Fibroblast of mammary gland (primary cell): ENCODE measurements at regions not wholly inside any gene's neighbourhood (a gene's known extent, or its start where the extent isn't known, plus 50 kb on each side); places are given as distances from the start of the nearest gene placed in this dataset.

Source experiments
- DNase-seq: peaks from one replicate; pipeline ENCODE4 v3.0.0-alpha.2; 2010; ENCODE audit warnings: low read depth
- H3K4me3 ChIP-seq: 2 replicates; pipeline ENCODE4 v1.5.1; 2011; ENCODE audit warnings: low read depth, mild to moderate bottlenecking, low read length, moderate library complexity; ENCODE audit not compliant: control insufficient read depth
- CTCF ChIP-seq: conservative IDR thresholded peaks from 2 replicates; pipeline ENCODE4 v1.5.1; 2011; ENCODE audit warnings: low read depth, low read length, inconsistent platforms; ENCODE audit not compliant: control insufficient read depth, insufficient read depth

DNA sequence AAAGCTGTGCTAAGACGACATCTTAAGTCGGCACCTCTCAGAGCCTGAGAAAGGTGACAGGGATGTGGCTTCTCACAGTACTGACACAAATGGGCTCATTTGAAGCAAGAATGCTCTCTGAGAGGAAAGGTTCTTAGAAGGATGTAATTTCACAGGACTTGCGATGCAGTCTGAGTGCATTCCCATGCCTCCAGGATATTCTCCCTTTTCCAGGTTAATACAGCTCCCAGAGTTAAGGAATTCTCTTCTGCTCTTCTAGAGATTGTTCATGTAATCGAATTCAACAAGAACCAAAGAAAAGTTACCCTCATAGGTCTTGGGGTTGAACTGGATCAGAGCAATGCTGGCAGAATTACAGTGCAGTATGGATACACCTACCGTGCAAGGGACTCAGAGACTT is 131.0 kb downstream of the GALR1 start:
- no peak overlapping the region for H3K4me3 ChIP-seq
- DNase-seq, result no peak
- TF ChIP-seq CTCF, result no peak

DNA sequence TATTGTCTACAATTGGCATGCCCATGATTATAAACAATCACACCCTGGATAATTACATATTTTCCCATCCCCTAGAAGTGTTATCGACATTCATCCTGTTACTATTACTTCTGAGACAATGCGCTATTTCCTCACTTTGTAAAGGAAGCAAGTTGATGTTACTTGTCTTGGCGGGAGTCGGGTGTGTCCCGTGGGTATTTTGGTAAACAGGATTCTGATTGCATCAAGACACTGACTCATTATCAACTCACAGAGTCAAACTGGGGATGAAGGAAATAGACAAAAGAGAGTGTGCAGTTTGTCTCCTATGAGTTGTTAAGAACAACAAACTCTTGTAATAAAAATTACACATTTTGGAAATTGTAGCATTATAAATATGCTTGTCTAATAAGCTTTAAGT is 142.7 kb downstream of the GALR1 start:
- no peak overlapping the region for H3K4me3 ChIP-seq
- peak; percentile 43 for DNase-seq
- TF ChIP-seq CTCF, result no peak

- TF ChIP-seq CTCF, result no peak
- no peak for DNase-seq
- no peak overlapping the region for H3K4me3 ChIP-seq
Observed at GRCh38 chr18:77393519-77393918, 143.9 kb downstream of the GALR1 start.

DNA sequence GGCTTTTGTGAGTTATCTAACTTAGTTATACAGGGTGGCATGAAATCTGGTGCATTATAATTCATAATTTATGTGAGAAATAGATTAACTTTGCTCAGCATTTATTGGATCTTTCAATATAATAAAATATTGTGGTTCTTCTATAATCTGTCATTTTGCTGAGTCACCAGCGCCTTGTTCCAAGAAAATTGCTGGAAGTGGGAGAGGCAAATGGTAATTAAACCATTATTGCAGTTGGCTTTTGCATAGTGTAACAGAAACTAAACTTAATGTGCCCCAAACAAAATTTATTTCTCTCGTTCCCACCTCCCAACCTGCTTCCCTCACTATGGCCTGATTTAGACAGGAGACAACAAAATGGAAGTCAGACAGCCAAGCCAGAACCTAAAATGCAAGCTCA is 146.3 kb downstream of the GALR1 start:
- DNase-seq, result no peak
- no peak for TF ChIP-seq CTCF
- H3K4me3 ChIP-seq, result no peak overlapping the region

GRCh38 chr18:77397056-77397455 is 147.4 kb downstream of the GALR1 start:
- DNase-seq, result no peak
- TF ChIP-seq CTCF, result no peak
- no peak overlapping the region for H3K4me3 ChIP-seq

DNA sequence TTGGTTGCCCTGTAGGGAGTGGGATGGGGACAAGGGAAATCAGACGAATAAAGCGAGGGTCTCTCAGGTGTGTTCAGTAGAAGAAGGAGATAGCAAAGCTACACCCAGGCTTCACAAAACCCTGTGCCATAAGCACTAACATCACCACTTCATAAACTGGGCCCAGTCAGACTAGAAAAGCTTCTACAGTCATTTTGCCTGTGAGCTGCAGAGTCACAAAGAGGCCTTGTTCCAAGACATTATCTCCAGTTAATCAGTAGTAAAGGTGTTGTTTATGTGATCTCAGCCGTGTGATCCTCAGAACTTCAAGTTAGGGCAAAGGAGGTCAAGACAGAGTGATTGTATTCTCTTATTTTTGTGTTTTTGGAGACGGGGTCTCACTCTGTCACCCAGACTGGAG is 148.0 kb downstream of the GALR1 start:
- DNase-seq, result no peak
- TF ChIP-seq CTCF, result no peak
- no peak overlapping the region for H3K4me3 ChIP-seq

GRCh38 chr18:77400561-77400960 is 150.9 kb downstream of the GALR1 start:
- no peak overlapping the region for H3K4me3 ChIP-seq
- TF ChIP-seq CTCF, result no peak
- DNase-seq, result no peak
